Left renal cortex interstitium (tissue), 4 donors: ENCODE measurements at regions not wholly inside any gene's neighbourhood (a gene's known extent, or its start where the extent isn't known, plus 50 kb on each side); places are given as distances from the start of the nearest gene placed in this dataset.
"Not testable (repeated sequence)": the region's sequence is repeated elsewhere in the genome, so short reads cannot be mapped to it uniquely, and the experiment has no call there.

Experiments
- DNase-seq, 4 donors: peaks; one replicate each; pipeline ENCODE4 v3.0.0-alpha.2; 2013; ENCODE audit warnings: low read depth in 4 of 4, low spot score in 2 of 4, missing footprints in 1 of 4

DNA sequence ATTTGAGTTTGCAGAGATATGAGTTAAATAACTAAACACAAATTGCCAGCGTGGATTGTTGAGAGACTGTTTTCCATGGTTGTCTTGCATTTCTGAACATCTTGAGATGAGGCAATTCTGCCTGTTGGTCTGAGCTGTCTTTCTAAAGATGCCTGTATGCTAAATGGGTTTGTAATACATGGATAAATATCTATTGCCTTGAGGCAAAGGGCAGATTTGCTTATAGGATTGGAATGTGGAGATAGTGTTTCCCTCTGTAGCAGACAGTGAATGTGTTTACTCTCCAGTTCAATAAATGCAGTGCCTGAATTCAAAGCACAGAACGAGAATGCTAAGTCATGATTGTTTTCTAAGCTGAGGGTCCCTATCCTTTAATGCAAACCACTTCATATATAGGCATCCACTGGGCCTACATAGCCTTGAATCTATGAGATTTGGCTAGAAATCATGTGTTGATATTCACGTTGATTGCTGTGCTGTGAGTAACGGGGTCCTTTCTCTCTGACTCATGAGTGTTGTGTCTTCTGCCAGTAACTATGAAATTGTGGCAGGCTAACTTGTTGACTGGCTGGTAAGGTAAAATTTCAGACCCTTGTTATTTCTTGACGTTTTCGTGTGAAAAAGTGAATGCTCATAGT lies 2554.8 kb downstream of the PCDH9 start:
- DNase-seq, result no peak

GRCh38 chr13:64674126-64674525 lies 2556.0 kb downstream of the PCDH9 start:
- DNase-seq, result no peak

GRCh38 chr13:64672751-64673150 lies 2557.4 kb downstream of the PCDH9 start:
- no peak for DNase-seq

- no peak for DNase-seq
Measured at GRCh38 chr13:64662887-64663593, 2567.1 kb downstream of the PCDH9 start.

DNA sequence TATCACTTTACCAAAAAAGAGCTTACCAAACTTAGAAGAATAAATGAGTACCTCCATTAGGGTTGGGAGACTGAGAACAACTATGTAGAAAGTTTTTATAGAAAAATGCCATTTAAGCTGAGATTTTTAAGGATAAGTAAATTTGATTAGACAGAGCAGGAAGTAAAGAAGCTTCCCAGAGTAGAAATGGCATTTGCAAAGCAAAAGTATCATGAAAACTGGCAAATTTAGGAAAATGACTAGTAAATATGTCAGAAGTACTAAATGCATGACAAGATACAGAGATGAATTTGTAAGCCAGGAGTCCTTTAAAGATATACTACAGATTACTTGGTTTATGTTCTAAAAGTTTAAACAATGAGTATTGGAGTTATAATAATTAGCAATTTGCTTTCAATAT lies 2581.8 kb downstream of the PCDH9 start:
- no peak for DNase-seq

GRCh38 chr13:64643066-64643465 lies 2587.1 kb downstream of the PCDH9 start:
- DNase-seq, result no peak

DNA sequence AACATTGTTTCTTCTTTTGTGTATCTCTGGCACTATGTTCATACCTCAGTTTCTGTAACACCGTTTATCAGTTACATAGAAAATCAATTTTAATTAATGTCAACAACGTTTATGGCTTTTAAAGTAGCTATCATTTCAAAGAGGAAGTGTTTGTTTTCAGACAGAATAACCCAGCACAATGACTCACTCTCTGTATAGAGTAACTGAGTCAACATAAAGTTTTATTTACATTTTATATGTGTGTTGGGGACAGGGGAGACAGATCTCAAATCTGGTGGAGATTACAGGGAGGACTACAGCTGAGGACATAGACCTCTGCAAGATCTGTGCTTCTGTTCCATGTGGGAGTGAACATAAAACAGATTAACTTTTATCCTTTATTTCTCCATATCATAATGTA lies 2590.1 kb downstream of the PCDH9 start:
- DNase-seq, result no peak

- no peak for DNase-seq
Measured at GRCh38 chr13:64639206-64639605, 2590.9 kb downstream of the PCDH9 start.

- DNase-seq, result no peak
Measured at GRCh38 chr13:64633948-64634347, 2596.2 kb downstream of the PCDH9 start.

- DNase-seq, result no peak
Measured at GRCh38 chr13:64627654-64628053, 2602.5 kb downstream of the PCDH9 start.

DNA sequence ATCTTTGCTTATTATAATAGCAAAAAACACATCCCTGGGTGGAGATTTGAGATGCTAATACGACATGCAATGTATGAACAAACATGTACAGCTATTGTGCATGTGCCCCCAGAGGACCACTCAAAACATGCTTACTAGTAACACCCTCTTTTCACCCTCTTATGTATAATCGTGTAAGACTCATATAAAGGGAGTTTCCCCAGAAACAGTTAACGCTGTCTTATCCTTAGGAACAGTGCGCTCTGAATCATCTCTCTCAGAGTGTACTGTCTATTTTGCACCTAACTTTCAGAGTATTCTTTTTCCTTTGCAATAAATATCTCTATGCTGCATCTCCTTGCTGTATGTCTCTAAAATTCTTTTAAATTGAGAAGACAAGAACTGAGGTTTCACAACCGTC lies 2604.0 kb downstream of the PCDH9 start:
- no peak for DNase-seq

DNA sequence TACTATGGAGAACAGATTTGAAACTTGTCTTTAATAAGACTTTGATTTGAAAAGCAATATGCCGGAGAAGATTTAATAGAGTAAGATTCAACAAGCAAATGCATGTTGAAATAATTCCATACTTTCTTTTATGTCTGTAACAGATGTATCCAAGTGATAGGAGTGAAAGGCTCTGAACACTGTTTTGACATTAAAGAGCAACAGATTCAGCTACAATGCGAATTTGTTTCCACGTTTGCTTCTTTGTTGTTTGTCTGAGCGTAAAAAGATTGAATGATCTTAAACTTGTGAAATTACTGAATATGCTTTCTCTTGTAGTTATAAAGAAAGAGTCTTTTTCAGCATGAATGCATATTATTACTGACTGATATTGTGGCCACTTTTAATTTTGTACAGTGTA lies 2612.9 kb downstream of the PCDH9 start:
- no peak for DNase-seq

- DNase-seq, result no peak
Measured at GRCh38 chr13:64591971-64592370, 2638.2 kb downstream of the PCDH9 start.

GRCh38 chr13:64579331-64579730 lies 2650.8 kb downstream of the PCDH9 start:
- DNase-seq, result no peak

- no peak for DNase-seq
Measured at GRCh38 chr13:64568748-64569147, 2661.4 kb downstream of the PCDH9 start.

GRCh38 chr13:64558031-64558430 lies 2672.1 kb downstream of the PCDH9 start:
- DNase-seq, result not testable (repeated sequence)

GRCh38 chr13:64556376-64556775 lies 2673.8 kb downstream of the PCDH9 start:
- DNase-seq, result no peak

DNA sequence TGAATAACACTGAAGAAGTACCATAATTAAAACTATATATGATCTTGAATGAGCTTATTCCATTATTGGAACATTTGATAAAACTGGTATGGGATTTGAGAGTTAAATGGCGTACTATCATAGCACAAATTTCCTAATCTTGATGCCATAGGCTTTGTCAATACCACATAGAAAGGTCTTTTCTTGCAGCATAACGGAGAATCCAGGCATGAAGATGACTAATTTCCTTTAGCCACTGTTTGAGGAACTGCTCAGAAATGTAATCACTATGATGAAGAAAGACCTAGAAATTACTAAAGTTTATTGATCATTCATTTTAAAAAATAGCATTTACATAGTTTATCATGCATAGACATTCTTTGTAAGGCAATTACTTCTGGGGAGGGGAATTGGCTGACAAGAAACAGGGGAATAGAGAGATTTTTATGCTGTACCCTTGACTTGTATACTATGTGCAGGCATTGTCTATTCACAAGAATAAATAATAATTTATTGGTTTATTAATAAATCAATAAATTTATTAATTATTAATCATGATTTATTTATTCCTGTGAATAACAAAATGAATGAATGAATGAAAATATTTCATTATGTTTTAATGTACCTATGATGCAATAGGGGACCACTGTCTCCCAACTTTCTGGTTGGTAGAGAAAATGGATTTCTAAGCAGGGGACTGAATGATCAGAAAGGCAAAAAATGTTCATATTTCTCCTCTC lies 2676.6 kb downstream of the PCDH9 start:
- no peak for DNase-seq

DNA sequence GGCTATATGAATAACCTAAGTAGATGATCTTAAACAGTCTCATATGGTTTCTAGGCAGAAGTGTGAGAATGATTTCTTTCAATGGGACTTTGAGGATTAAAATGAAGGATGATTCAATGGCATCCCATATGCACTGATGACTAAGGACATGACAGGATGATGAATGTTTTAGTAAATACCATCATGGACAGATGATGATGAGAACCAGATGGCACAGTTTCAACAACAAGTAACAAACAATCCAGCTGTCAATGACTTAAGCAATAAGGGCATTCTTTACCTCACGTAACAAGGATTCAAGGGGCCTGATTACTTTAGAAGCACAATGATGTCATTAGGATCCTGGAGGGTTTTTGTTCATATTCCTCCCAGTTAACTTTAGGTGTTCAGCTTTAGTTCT lies 2678.4 kb downstream of the PCDH9 start:
- DNase-seq, result no peak

GRCh38 chr13:64546371-64546770 lies 2683.8 kb downstream of the PCDH9 start:
- no peak for DNase-seq

DNA sequence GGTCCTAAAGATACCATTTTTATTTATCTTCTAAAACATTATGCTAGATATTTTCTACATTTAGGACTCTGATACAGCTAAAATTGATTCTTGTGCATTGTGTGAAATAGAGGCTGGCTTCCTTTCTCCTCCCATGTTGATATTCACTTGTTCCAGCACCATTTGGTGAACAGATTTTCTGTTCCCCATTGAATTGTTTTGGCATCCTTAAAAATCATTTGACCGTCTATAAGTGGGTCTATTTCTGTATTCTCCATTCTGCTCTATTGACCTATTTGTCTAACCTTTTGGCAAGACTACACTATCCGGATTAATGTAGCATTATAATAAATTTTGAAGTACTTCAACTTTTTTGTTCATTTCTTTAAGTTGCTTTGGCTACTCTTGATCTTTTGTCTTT lies 2689.2 kb downstream of the PCDH9 start:
- no peak for DNase-seq

GRCh38 chr13:64540468-64540867 lies 2689.7 kb downstream of the PCDH9 start:
- no peak for DNase-seq
